ENCODE measurements at regions not wholly inside any gene's neighbourhood (a gene's known extent, or its start where the extent isn't known, plus 50 kb on each side); places are given as distances from the start of the nearest gene placed in this dataset.

DNA sequence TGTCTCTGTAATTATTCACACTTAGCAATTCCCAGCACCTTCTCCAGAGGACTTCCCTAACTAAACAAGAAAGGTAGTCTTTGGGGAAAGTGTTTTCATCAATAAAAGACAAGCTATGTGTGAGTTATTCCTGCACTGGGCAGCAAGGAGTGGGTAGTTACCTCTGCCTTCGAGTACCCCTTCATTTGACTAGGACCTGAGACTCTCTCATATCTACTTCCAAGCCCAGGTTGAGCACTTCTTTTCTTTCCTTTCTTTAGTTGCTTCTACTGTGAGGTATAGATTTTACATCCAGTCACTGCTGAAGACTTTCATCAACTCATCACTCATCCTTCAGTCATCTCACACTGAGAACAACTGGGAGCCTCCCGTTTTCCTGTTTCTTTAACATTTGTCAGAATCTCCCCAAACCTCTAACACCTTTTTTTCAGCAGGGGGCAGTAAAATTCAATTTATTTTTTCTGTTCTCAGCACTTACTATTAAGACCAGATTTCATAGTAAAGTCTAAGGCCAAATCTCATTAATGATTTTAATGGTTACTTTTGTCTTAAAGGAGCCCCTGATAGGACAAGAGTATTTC is 80.1 kb upstream of the PRSS1 start:
- H3K9me2 ChIP-seq (ENCODE audit: insufficient read depth): no peaks in the 10 kb centered on the region
- H3K9me3 Mint-ChIP-seq: no peaks in the 10 kb centered on the region
- TF ChIP-seq ZNF114 (CRISPR knock-in tag; IDR thresholded peaks at IDR 0.05): no peak
- no peak for TF ChIP-seq NANOG (IDR thresholded peaks at IDR 0.05; ENCODE audit: borderline replicate concordance)
- TF ChIP-seq, protein P1, sequence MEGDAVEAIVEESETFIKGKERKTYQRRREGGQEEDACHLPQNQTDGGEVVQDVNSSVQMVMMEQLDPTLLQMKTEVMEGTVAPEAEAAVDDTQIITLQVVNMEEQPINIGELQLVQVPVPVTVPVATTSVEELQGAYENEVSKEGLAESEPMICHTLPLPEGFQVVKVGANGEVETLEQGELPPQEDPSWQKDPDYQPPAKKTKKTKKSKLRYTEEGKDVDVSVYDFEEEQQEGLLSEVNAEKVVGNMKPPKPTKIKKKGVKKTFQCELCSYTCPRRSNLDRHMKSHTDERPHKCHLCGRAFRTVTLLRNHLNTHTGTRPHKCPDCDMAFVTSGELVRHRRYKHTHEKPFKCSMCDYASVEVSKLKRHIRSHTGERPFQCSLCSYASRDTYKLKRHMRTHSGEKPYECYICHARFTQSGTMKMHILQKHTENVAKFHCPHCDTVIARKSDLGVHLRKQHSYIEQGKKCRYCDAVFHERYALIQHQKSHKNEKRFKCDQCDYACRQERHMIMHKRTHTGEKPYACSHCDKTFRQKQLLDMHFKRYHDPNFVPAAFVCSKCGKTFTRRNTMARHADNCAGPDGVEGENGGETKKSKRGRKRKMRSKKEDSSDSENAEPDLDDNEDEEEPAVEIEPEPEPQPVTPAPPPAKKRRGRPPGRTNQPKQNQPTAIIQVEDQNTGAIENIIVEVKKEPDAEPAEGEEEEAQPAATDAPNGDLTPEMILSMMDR (conservative IDR thresholded peaks at IDR 0.05; ENCODE audit: low read depth in 2 of 2): peak; percentile 50 to 73
- TF ChIP-seq, protein P2, sequence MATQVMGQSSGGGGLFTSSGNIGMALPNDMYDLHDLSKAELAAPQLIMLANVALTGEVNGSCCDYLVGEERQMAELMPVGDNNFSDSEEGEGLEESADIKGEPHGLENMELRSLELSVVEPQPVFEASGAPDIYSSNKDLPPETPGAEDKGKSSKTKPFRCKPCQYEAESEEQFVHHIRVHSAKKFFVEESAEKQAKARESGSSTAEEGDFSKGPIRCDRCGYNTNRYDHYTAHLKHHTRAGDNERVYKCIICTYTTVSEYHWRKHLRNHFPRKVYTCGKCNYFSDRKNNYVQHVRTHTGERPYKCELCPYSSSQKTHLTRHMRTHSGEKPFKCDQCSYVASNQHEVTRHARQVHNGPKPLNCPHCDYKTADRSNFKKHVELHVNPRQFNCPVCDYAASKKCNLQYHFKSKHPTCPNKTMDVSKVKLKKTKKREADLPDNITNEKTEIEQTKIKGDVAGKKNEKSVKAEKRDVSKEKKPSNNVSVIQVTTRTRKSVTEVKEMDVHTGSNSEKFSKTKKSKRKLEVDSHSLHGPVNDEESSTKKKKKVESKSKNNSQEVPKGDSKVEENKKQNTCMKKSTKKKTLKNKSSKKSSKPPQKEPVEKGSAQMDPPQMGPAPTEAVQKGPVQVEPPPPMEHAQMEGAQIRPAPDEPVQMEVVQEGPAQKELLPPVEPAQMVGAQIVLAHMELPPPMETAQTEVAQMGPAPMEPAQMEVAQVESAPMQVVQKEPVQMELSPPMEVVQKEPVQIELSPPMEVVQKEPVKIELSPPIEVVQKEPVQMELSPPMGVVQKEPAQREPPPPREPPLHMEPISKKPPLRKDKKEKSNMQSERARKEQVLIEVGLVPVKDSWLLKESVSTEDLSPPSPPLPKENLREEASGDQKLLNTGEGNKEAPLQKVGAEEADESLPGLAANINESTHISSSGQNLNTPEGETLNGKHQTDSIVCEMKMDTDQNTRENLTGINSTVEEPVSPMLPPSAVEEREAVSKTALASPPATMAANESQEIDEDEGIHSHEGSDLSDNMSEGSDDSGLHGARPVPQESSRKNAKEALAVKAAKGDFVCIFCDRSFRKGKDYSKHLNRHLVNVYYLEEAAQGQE (IDR thresholded peaks at IDR 0.05; ENCODE audit: unreplicated experiment): no peak
- no peaks in the 10 kb centered on the region for H3K79me2 ChIP-seq (replicated peaks; ENCODE audit: insufficient read depth)
- H3K27ac ChIP-seq (ENCODE audit: low read depth): no peak overlapping the region
- H3K27me3 Mint-ChIP-seq (ENCODE audit: insufficient read depth, low read depth, poor library complexity): no peaks in the 10 kb centered on the region
- no peaks in the 10 kb centered on the region for H3K27me3 ChIP-seq (ENCODE audit: insufficient read depth)
- no peaks in the 10 kb centered on the region for H3K4me1 ChIP-seq (ENCODE audit: insufficient read depth)
- DNase-seq (ENCODE audit: low spot score) (peak; percentile 72), ATAC-seq (peak; percentile 45)
- no peak overlapping the region for H3K4me3 Mint-ChIP-seq
- H3K4me1 Mint-ChIP-seq: no peaks in the 10 kb centered on the region; the same call in 2 of the 3 replicates
- H4K20me1 ChIP-seq (replicated peaks; ENCODE audit: insufficient read depth): no peaks in the 10 kb centered on the region
- no peak overlapping the region for H3K4me2 ChIP-seq
- no peak overlapping the region for H2AFZ ChIP-seq
- H3F3A ChIP-seq (replicated peaks; ENCODE audit: low read depth): no peaks in the 10 kb centered on the region
- no peak overlapping the region for H3K4me3 ChIP-seq
- no peaks in the 10 kb centered on the region for H3K36me3 Mint-ChIP-seq (ENCODE audit: low read depth)
- no peak overlapping the region for H3K27ac Mint-ChIP-seq
- H3K36me3 ChIP-seq (ENCODE audit: insufficient read depth): no peaks in the 10 kb centered on the region

DNA sequence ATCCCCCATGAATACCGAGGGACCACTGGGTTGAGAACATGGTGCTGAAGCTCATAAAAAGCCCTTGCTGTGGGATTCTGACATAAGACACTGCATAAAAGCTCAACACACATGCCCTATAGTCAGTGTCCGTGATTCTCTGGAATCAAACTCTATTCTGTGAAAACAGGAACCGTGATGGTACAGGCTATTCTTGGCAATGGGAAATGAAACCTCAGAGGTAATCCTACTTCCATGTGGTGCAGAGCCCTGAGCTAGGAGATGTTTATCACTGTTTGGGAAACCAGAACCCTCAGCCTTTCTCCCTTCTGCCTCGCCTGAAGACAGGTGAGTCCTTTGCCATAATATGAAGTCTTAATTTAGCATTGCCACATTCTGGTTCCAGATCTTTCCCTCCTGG is 80.8 kb upstream of the PRSS1 start:
- Mint-ChIP-seq H3K4me1 (no peaks in the 10 kb centered on the region; the same call in 2 of the 3 replicates), H3K27ac (no peak overlapping the region), H3K36me3 (ENCODE audit: low read depth) (no peaks in the 10 kb centered on the region), H3K4me3 (no peak overlapping the region), H3K27me3 (ENCODE audit: insufficient read depth, low read depth, poor library complexity) (no peaks in the 10 kb centered on the region), H3K9me3 (no peaks in the 10 kb centered on the region)
- H3K4me2 ChIP-seq: no peak overlapping the region
- no peaks in the 10 kb centered on the region for H3K79me2 ChIP-seq (replicated peaks; ENCODE audit: insufficient read depth)
- H3K27ac ChIP-seq (ENCODE audit: low read depth): no peak overlapping the region
- no peaks in the 10 kb centered on the region for H4K20me1 ChIP-seq (replicated peaks; ENCODE audit: insufficient read depth)
- TF ChIP-seq STAT1 (IDR thresholded peaks at IDR 0.05; ENCODE audit: unreplicated experiment) (no peak), POLR2AphosphoS5 (IDR thresholded peaks at IDR 0.05; ENCODE audit: low read depth) (no peak), JUNB (IDR thresholded peaks at IDR 0.05; ENCODE audit: unreplicated experiment) (no peak), ZNF331 (CRISPR knock-in tag; IDR thresholded peaks at IDR 0.05; ENCODE audit: low read depth) (no peak)
- TF ChIP-seq, protein P1 (conservative IDR thresholded peaks at IDR 0.05; ENCODE audit: low read depth in 2 of 2): no peak
- no peaks in the 10 kb centered on the region for H3K4me1 ChIP-seq (ENCODE audit: insufficient read depth)
- H3K36me3 ChIP-seq (ENCODE audit: insufficient read depth): no peaks in the 10 kb centered on the region
- no peak overlapping the region for H2AFZ ChIP-seq
- H3F3A ChIP-seq (replicated peaks; ENCODE audit: low read depth): no peaks in the 10 kb centered on the region
- no peak overlapping the region for H3K4me3 ChIP-seq
- ATAC-seq: no peak
- no peaks in the 10 kb centered on the region for H3K9me2 ChIP-seq (ENCODE audit: insufficient read depth)
- DNase-seq (ENCODE audit: low spot score): no peak
- no peaks in the 10 kb centered on the region for H3K27me3 ChIP-seq (ENCODE audit: insufficient read depth)

Measured in GM23338 (cell line).